ENCODE measurements at regions not wholly inside any gene's neighbourhood (a gene's known extent, or its start where the extent isn't known, plus 50 kb on each side); places are given as distances from the start of the nearest gene placed in this dataset.
A peak's percentile ranks its signal among the peaks of the same experiment; 100 is the strongest.

- TF ChIP-seq CTCF (IDR thresholded peaks at IDR 0.05; ENCODE audit: low read depth, low read length) = no peak
Observed at GRCh38 chr6:25179051-25179778, 100.0 kb upstream of the CARMIL1 start.

GRCh38 chr6:25180630-25181349 lies 98.4 kb upstream of the CARMIL1 start:
- no peak for DNase-seq (ENCODE audit: extremely low read depth, low read depth)
- TF ChIP-seq CTCF (IDR thresholded peaks at IDR 0.05; ENCODE audit: low read depth, low read length) = no peak

More at GRCh38 chr6:25179051-25179778, 100.0 kb upstream of the CARMIL1 start:
- DNase-seq (ENCODE audit: extremely low read depth, low read depth) = peak; percentile 37

GRCh38 chr6:25181350-25181724 lies 97.8 kb upstream of the CARMIL1 start:
- TF ChIP-seq CTCF (IDR thresholded peaks at IDR 0.05; ENCODE audit: low read depth, low read length) = no peak
- no peak for DNase-seq (ENCODE audit: extremely low read depth, low read depth)

GRCh38 chr6:25181923-25182322 lies 97.3 kb upstream of the CARMIL1 start:
- no peak for TF ChIP-seq CTCF (IDR thresholded peaks at IDR 0.05; ENCODE audit: low read depth, low read length)
- DNase-seq (ENCODE audit: extremely low read depth, low read depth) = no peak

- DNase-seq (ENCODE audit: extremely low read depth, low read depth) = no peak
- TF ChIP-seq CTCF (IDR thresholded peaks at IDR 0.05; ENCODE audit: low read depth, low read length) = no peak
Observed at GRCh38 chr6:25186919-25187318, 92.3 kb upstream of the CARMIL1 start.

- TF ChIP-seq CTCF (IDR thresholded peaks at IDR 0.05; ENCODE audit: low read depth, low read length) = no peak
- no peak for DNase-seq (ENCODE audit: extremely low read depth, low read depth)
Observed at GRCh38 chr6:25188232-25188631, 90.9 kb upstream of the CARMIL1 start.
